K562 (cell line): ENCODE measurements at regions not wholly inside any gene's neighbourhood (a gene's known extent, or its start where the extent isn't known, plus 50 kb on each side); places are given as distances from the start of the nearest gene placed in this dataset.

Experiments used
- ATAC-seq: fragments of 200-7000 bp; cut with Tn5 transposase; 3 replicates; pipeline ENCODE4 v1.9.1; 2020; ENCODE audit warnings: moderate library complexity
- BruUV-seq: library from RNA; stranded (reverse); fragments of 400-500 nt; replicated peaks from 2 replicates; lab custom pipeline; 2021; lab: Mats Ljungman, UMichigan
- CTCF ChIA-PET: fragments of 300-600 bp; formaldehyde crosslinking; extraction: SDS; loops from one replicate; lab custom pipeline; 2021; ENCODE audit warnings: low intra/inter-chr PET ratio; lab: Yijun Ruan, JAX
- POLR2A ChIA-PET: fragments of 300-600, 350-650 bp; sonication (Branson Sonifier 250); formaldehyde crosslinking; extraction: SDS; loops from one replicate; lab custom pipeline; 2021; ENCODE audit warnings: antibody characterized with exemption, inconsistent platforms; lab: Yijun Ruan, JAX
- DNase-seq, 4 experiments: peaks; one replicate each; pipeline versions ENCODE4 v3.0.0 to v3.0.0-alpha.2; 2011 to 2018; ENCODE audit warnings: low spot score in 3 of 4, mixed read lengths in 3 of 4; ENCODE audit errors: extremely low read depth in 1 of 4
- FAIRE-seq: peaks from 2 replicates; lab custom pipeline; 2011; peaks lifted over from hg19 to GRCh38; lab: Jason Lieb, UNC
- H2AFZ ChIP-seq: 2 replicates; pipeline ENCODE4 v1.6.0; 2011; ENCODE audit warnings: low read depth, low read length, control low read depth, inconsistent platforms
- H3K27ac ChIP-seq: fragments of 200-600 bp; 3 replicates; pipeline ENCODE4 v1.8.0; 2011; ENCODE audit warnings: low read depth, mild to moderate bottlenecking, control low read depth, inconsistent platforms, low read length, moderate library complexity, mixed read lengths; ENCODE audit errors: extremely low read depth
- H3K27me3 ChIP-seq, 2 experiments: fragments of 300-600 bp in 1 of 2; 2 replicates in 1 of 2; 3 replicates in 1 of 2; pipeline versions ENCODE4 v1.6.0 to v1.8.0; 2011; ENCODE audit warnings: inconsistent platforms in 2 of 2, low read length in 2 of 2, mild to moderate bottlenecking in 1 of 2, mixed read lengths in 1 of 2, moderate library complexity in 1 of 2; ENCODE audit not compliant: control insufficient read depth in 2 of 2, insufficient read depth in 2 of 2
- H3K36me3 ChIP-seq: fragments of 300-600 bp; 3 replicates; pipeline ENCODE4 v1.8.0; 2011; ENCODE audit warnings: mild to moderate bottlenecking, low read length, inconsistent platforms; ENCODE audit not compliant: control insufficient read depth, insufficient read depth
- H3K4me1 ChIP-seq, 2 experiments: fragments of 200-600 bp in 1 of 2; replicated peaks in 1 of 2; 2 replicates in 1 of 2; 3 replicates in 1 of 2; pipeline versions ENCODE4 v1.5.1 to v1.8.0; 2011; ENCODE audit warnings: inconsistent platforms in 2 of 2, low read length in 2 of 2, mild to moderate bottlenecking in 1 of 2, mixed read lengths in 1 of 2, moderate library complexity in 1 of 2; ENCODE audit not compliant: control insufficient read depth in 2 of 2, insufficient read depth in 2 of 2
- H3K4me2 ChIP-seq: 2 replicates; pipeline ENCODE4 v1.6.1; 2011; ENCODE audit warnings: low read length, control low read depth, inconsistent platforms, mixed read lengths; ENCODE audit not compliant: insufficient read depth
- H3K4me3 ChIP-seq: fragments of 200-600 bp; sonication (generic), shearing (Covaris generic); 2 replicates; pipeline ENCODE4 v1.5.1; 2016; ENCODE audit warnings: control low read depth, inconsistent platforms
- H3K79me2 ChIP-seq: fragments of 200-600 bp; 3 replicates; pipeline ENCODE4 v1.8.0; 2011; ENCODE audit warnings: low read length, inconsistent platforms; ENCODE audit not compliant: control insufficient read depth, insufficient read depth
- H3K9ac ChIP-seq, 2 experiments: 2 replicates each; pipeline versions ENCODE4 v1.6.0 to v1.6.1; 2011; ENCODE audit warnings: low read depth in 2 of 2, low read length in 2 of 2, control low read depth in 1 of 2, inconsistent platforms in 1 of 2, mild to moderate bottlenecking in 1 of 2, mixed read lengths in 1 of 2; ENCODE audit not compliant: insufficient read depth in 1 of 2
- H3K9me1 ChIP-seq: one replicate; pipeline ENCODE4 v1.6.0; 2011; ENCODE audit warnings: inconsistent platforms, mild to moderate bottlenecking, low read length, moderate library complexity; ENCODE audit not compliant: control insufficient read depth, insufficient read depth
- H3K9me3 ChIP-seq: replicated peaks from 2 replicates; pipeline ENCODE4 v1.5.1; 2011; ENCODE audit warnings: low read depth, low read length, inconsistent platforms; ENCODE audit not compliant: control insufficient read depth, insufficient read depth
- H4K20me1 ChIP-seq: replicated peaks from 2 replicates; pipeline ENCODE4 v1.6.1; 2011; ENCODE audit warnings: low read length, inconsistent platforms, mixed read lengths; ENCODE audit not compliant: control insufficient read depth, insufficient read depth
- BCLAF1 ChIP-seq, 2 experiments: fragments of 450-650 bp in 1 of 2; IDR thresholded peaks; 2 replicates each; pipeline ENCODE4 v1.6.1; 2011 to 2017; ENCODE audit warnings: low read depth in 2 of 2, antibody characterized with exemption in 1 of 2, borderline replicate concordance in 1 of 2, low read length in 1 of 2, mild to moderate bottlenecking in 1 of 2, mixed read lengths in 1 of 2; ENCODE audit not compliant: control insufficient read depth in 1 of 2
- CCAR2 ChIP-seq: fragments of 200-400 bp; formaldehyde crosslinking; IDR thresholded peaks from 2 replicates; pipeline ENCODE4 v1.6.1; 2017; ENCODE audit warnings: mild to moderate bottlenecking, low read depth, low read length
- NFIC ChIP-seq: fragments of 450-650 bp; IDR thresholded peaks from 2 replicates; pipeline ENCODE4 v1.6.1; 2017; ENCODE audit warnings: mild to moderate bottlenecking, inconsistent platforms
- SMAD1 ChIP-seq: fragments of 150-350 bp; IDR thresholded peaks from 2 replicates; pipeline ENCODE4 v1.6.1; 2014; ENCODE audit warnings: low read length, low read depth; ENCODE audit not compliant: partially characterized antibody
- SNIP1 ChIP-seq: fragments of 450-650 bp; IDR thresholded peaks from 2 replicates; pipeline ENCODE4 v1.7.1; 2017; ENCODE audit warnings: low read depth, mild to moderate bottlenecking
- ZNF263 ChIP-seq: sonication (generic); formaldehyde crosslinking; IDR thresholded peaks from 2 replicates; pipeline ENCODE4 v1.8.0; 2022; ENCODE audit warnings: mild to moderate bottlenecking, missing genetic modification reagents, borderline replicate concordance
- ZNF311 ChIP-seq: fragments of 250-450 bp; sonication (Bioruptor Pico); IDR thresholded peaks from 2 replicates; pipeline ENCODE4 v1.4.0; 2020; ENCODE audit warnings: mild to moderate bottlenecking, moderate library complexity
- WGBS: fragments of 100-300 bp; shearing (Covaris generic); methylation state at CpG from one replicate; pipeline ENCODE4 v1.1.6; 2016; ENCODE audit warnings: low coverage, mixed read lengths; ENCODE audit not compliant: insufficient coverage; ENCODE audit errors: missing lambda C conversion rate; 5-methylcytosine and 5-hydroxymethylcytosine counted together
- in situ Hi-C: fragments of 300-500 bp; cut with MboI; formaldehyde crosslinking; loops from 4 replicates; pipeline ENCODE4 v1.15.0; 2018; ENCODE audit warnings: inconsistent platforms, mixed read lengths
- intact Hi-C: fragments of 100-400 bp; cut with micrococcal nuclease; formaldehyde crosslinking; loops from 2 replicates; pipeline ENCODE4 v1.14.2; 2022

GRCh38 chr7:32155712-32156111 lies 85.5 kb upstream of the PDE1C start:
- Histone ChIP-seq H3K9me3 (no peaks in the 10 kb centered on the region), H3K9ac (no peak overlapping the region), H3K36me3 (no peaks in the 10 kb centered on the region), H4K20me1 (no peaks in the 10 kb centered on the region), H3K27ac (no peak overlapping the region), H3K79me2 (no peaks in the 10 kb centered on the region), H3K4me2 (no peak overlapping the region), H3K27me3 (no peaks in the 10 kb centered on the region), H3K9me1 (no peaks in the 10 kb centered on the region), H3K4me1 (no peaks in the 10 kb centered on the region), H3K4me3 (no peak overlapping the region), H2AFZ (no peak overlapping the region)
- no peak for FAIRE-seq
- ChIA-PET CTCF (no interaction called here), POLR2A (no interaction called here)
- intact Hi-C loops, result no loop called here
- TF ChIP-seq NFIC (no peak), ZNF263 (no peak), ZNF311 (CRISPR knock-in tag) (no peak), BCLAF1 (IDR thresholded peaks at IDR 0.05; ENCODE audit: borderline replicate concordance in 1 of 2, control insufficient read depth in 1 of 2, low read depth in 2 of 2, low read length in 1 of 2) (no peak), SMAD1 (no peak), CCAR2 (no peak), SNIP1 (no peak)
- no TSS peak for BruUV-seq
- in situ Hi-C loops, result no loop called here
- no peak for ATAC-seq
- 0% methylated on average over 2 of the region's 2 CpGs for WGBS
- no peak for DNase-seq
